Coronary artery (tissue), 2 donors: ENCODE measurements at regions not wholly inside any gene's neighbourhood (a gene's known extent, or its start where the extent isn't known, plus 50 kb on each side); places are given as distances from the start of the nearest gene placed in this dataset.

Source experiments
- DNase-seq: peaks from one replicate; pipeline ENCODE4 v3.0.0-alpha.2; 2017; ENCODE audit warnings: low spot score
- H3K27ac ChIP-seq, 2 donors: fragments of 200-600 bp; sonication (generic); one replicate each; pipeline ENCODE4 v1.5.1; 2016 to 2019
- H3K4me3 ChIP-seq: fragments of 200-600 bp; sonication (generic); 2 replicates; pipeline ENCODE4 v1.5.1; 2016; ENCODE audit warnings: mild to moderate bottlenecking, moderate library complexity
- CTCF ChIP-seq: fragments of 200-600 bp; sonication (generic); IDR thresholded peaks from one replicate; pipeline ENCODE4 v1.5.1; 2019; ENCODE audit warnings: antibody characterized with exemption

GRCh38 chr15:96565266-96565665 lies 234.8 kb downstream of the NR2F2 start:
- no peak overlapping the region for H3K4me3 ChIP-seq
- no peak for DNase-seq
- no peak for TF ChIP-seq CTCF
- H3K27ac ChIP-seq, result no peak overlapping the region

DNA sequence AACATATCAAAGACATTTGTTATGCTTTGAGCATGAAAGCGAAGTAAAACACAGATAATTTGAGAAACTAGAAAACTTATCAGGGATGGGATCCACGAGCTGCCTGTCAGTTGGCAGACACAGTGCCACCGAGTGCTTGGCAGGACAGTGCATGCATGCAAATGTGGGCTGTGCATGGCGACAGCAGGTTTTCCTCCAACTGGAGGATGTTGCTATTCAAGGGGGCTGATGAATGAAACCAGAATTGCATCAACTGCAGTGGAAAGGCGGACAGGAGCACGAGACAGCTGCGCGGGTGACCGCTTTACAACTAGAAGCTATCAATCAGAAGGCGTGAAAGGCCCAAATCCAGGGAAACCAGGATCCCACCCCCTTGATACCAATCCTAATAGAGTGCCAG lies 244.3 kb downstream of the NR2F2 start:
- Histone ChIP-seq H3K27ac (no peak overlapping the region), H3K4me3 (no peak overlapping the region)
- no peak for DNase-seq
- TF ChIP-seq CTCF, result no peak

- TF ChIP-seq CTCF, result no peak
These were observed 246.1 kb downstream of the NR2F2 start for GRCh38 chr15:96576596-96576995.

DNA sequence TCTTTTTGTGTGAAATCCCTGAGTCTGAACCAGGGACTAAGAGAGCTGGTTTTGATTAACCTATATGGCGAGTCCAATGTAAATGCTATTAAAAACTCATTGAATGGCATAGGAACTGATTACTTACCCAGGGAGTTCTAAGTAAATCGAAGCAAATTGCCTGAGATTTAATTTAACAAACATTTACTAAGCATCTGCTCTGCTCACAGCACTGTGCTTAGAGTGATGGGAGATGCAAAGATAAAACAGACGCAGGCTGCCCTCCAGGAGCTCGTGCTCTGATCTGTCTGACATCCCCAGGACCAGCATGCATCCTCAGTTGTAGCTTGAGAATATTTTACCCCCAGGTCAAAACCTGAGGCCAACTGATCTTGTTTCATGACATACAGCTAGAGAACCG lies 247.9 kb downstream of the NR2F2 start:
- Histone ChIP-seq H3K4me3 (no peak overlapping the region), H3K27ac (no peak overlapping the region)
- no peak for TF ChIP-seq CTCF
- no peak for DNase-seq

More at GRCh38 chr15:96576596-96576995, 246.1 kb downstream of the NR2F2 start:
- Histone ChIP-seq H3K27ac (no peak overlapping the region), H3K4me3 (no peak overlapping the region)
- DNase-seq, result no peak

GRCh38 chr15:96581371-96581770 lies 250.9 kb downstream of the NR2F2 start:
- H3K27ac ChIP-seq, result no peak overlapping the region
- TF ChIP-seq CTCF, result no peak
- no peak overlapping the region for H3K4me3 ChIP-seq
- DNase-seq, result no peak

DNA sequence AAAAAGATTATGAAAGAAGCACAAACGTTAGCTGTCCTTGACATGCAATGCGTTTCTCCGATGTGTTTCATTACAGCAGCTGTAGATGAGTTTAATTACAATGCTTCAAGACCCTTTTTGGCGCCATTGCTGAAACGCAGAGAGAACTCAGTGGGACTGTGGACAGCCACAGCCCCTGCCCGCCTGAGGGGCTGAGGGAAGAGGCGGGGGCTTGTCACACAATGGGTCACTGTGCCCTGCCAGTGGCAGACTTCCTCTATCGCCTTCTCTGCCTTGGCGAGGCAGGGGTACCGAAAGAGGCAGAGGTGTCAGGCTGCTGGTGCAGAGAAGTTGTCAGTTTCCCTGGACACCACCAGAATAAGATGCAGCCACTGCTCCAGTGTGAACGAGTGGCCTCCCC lies 252.0 kb downstream of the NR2F2 start:
- Histone ChIP-seq H3K4me3 (no peak overlapping the region), H3K27ac (no peak overlapping the region)
- no peak for TF ChIP-seq CTCF
- DNase-seq, result no peak

GRCh38 chr15:96583671-96584070 lies 253.2 kb downstream of the NR2F2 start:
- H3K4me3 ChIP-seq, result no peak overlapping the region
- no peak for TF ChIP-seq CTCF
- no peak for DNase-seq
- H3K27ac ChIP-seq, result no peak overlapping the region
